Transverse colon (tissue), 4 donors: ENCODE measurements at regions not wholly inside any gene's neighbourhood (a gene's known extent, or its start where the extent isn't known, plus 50 kb on each side); places are given as distances from the start of the nearest gene placed in this dataset.

ENCODE experiments used
- DNase-seq: peaks from one replicate; pipeline ENCODE4 v3.0.0-alpha.2; 2019
- H3K27ac ChIP-seq, 4 donors: fragments of 200-600 bp; sonication (generic); 2 replicates each; pipeline ENCODE4 v1.5.1; 2016 to 2018; ENCODE audit warnings: inconsistent platforms in 4 of 4
- H3K27me3 ChIP-seq: fragments of 200-600 bp; sonication (generic); 2 replicates; pipeline ENCODE4 v1.5.1; 2017; ENCODE audit warnings: inconsistent platforms
- H3K36me3 ChIP-seq, 4 donors: fragments of 200-600 bp; sonication (generic); 2 replicates each; pipeline ENCODE4 v1.5.1; 2017 to 2019; ENCODE audit warnings: inconsistent platforms in 4 of 4
- H3K4me1 ChIP-seq, 4 donors: fragments of 200-600 bp; sonication (generic); 2 replicates each; pipeline ENCODE4 v1.5.1; 2017 to 2020; ENCODE audit warnings: inconsistent platforms in 4 of 4
- H3K4me3 ChIP-seq, 4 donors: fragments of 200-600 bp; sonication (generic); 1 replicate in 1 of 4; 2 replicates in 3 of 4; pipeline versions ENCODE4 v1.5.1 to v1.6.1; 2017 to 2019; ENCODE audit warnings: inconsistent platforms in 4 of 4
- H3K9me3 ChIP-seq, 2 donors: fragments of 200-600 bp; sonication (generic); 2 replicates each; pipeline ENCODE4 v1.5.1; 2017 to 2019; ENCODE audit warnings: inconsistent platforms in 2 of 2
- CTCF ChIP-seq, 5 experiments: fragments of 200-600 bp in 3 of 5; fragments of 450-650 bp in 2 of 5; sonication (generic) in 3 of 5; IDR thresholded peaks; 1 replicate in 2 of 5; 2 replicates in 3 of 5; pipeline ENCODE4 v1.5.1; 2016 to 2017; ENCODE audit warnings: antibody characterized with exemption in 5 of 5, inconsistent platforms in 3 of 5, mild to moderate bottlenecking in 2 of 5, moderate library complexity in 1 of 5
- EP300 ChIP-seq: sonication (generic); formaldehyde crosslinking; IDR thresholded peaks from one replicate; pipeline ENCODE4 v1.6.1; 2017; ENCODE audit warnings: antibody characterized with exemption, low read depth
- POLR2A ChIP-seq: fragments of 450-650 bp; IDR thresholded peaks from one replicate; pipeline ENCODE4 v1.6.1; 2016; ENCODE audit warnings: antibody characterized with exemption, mild to moderate bottlenecking, moderate library complexity
- POLR2AphosphoS5 ChIP-seq, 3 donors: sonication (generic); formaldehyde crosslinking; IDR thresholded peaks; one replicate each; pipeline ENCODE4 v1.6.1; 2016; ENCODE audit warnings: antibody characterized with exemption in 3 of 3
- WGBS, 2 donors: methylation state at CpG; one replicate each; pipeline ENCODE4 v1.1.5; 2018; ENCODE audit warnings: low coverage in 1 of 2; 5-methylcytosine and 5-hydroxymethylcytosine counted together
- in situ Hi-C, 4 donors: fragments of 200-750 bp; cut with MboI; loops; one replicate each; pipeline versions ENCODE4 v1.15.0 to v1.15.1; 2017; ENCODE audit warnings: low sequenced_read_pairs in 3 of 4, low pct_ligation_motif_present in 1 of 4, low pct_unique_long_range_greater_than_20kb in 1 of 4
- intact Hi-C: fragments of 100-400 bp; cut with DNase I; formaldehyde crosslinking; loops from one replicate; pipeline ENCODE4 v1.15.1; 2023; ENCODE audit warnings: low total_unique reads

- DNase-seq = no peak
- H3K36me3 ChIP-seq = no peaks in the 10 kb centered on the region
- H3K9me3 ChIP-seq = no peaks in the 10 kb centered on the region
- no peak overlapping the region for H3K27ac ChIP-seq
- no peaks in the 10 kb centered on the region for H3K27me3 ChIP-seq
- 20 to 49% methylated on average over 1 to 6 of the region's 6 CpGs for WGBS, 2 donors
- TF ChIP-seq CTCF (IDR thresholded peaks at IDR 0.05) (no peak), POLR2AphosphoS5 (IDR thresholded peaks at IDR 0.05) (no peak), POLR2A (no peak), EP300 (no peak)
- H3K4me3 ChIP-seq = no peak overlapping the region
- no peaks in the 10 kb centered on the region for H3K4me1 ChIP-seq
- intact Hi-C loops = no loop called here
- in situ Hi-C loops = no loop called here
Measured at GRCh38 chr7:67478066-67478465, 481.4 kb downstream of the TYW1 start.

GRCh38 chr7:67484244-67484751, 487.7 kb downstream of the TYW1 start:
- intact Hi-C loops = no loop called here
- 4 to 10% methylated on average over 11 to 13 of the region's 13 CpGs for WGBS, 2 donors
- Histone ChIP-seq H3K36me3 (no peaks in the 10 kb centered on the region), H3K27me3 (no peaks in the 10 kb centered on the region), H3K27ac (no peak overlapping the region), H3K4me1 (peaks cover 0 to 8% (median 0%) of the 10 kb centered on the region in 4 donors), H3K9me3 (no peaks in the 10 kb centered on the region), H3K4me3 (peak overlapping the region in 1 of 4 donors; percentile 25)
- in situ Hi-C loops = no loop called here
- peak; percentile 26 for DNase-seq
- TF ChIP-seq POLR2A = no peak
- TF ChIP-seq POLR2AphosphoS5 (IDR thresholded peaks at IDR 0.05) = no peak
- TF ChIP-seq CTCF (IDR thresholded peaks at IDR 0.05) = peak; percentile 42 to 60 (median 54)

GRCh38 chr7:67486401-67486800, 489.8 kb downstream of the TYW1 start:
- Histone ChIP-seq H3K9me3 (no peaks in the 10 kb centered on the region), H3K27me3 (no peaks in the 10 kb centered on the region), H3K4me1 (peaks cover 0 to 8% (median 0%) of the 10 kb centered on the region in 4 donors), H3K36me3 (no peaks in the 10 kb centered on the region), H3K27ac (no peak overlapping the region), H3K4me3 (no peak overlapping the region)
- no peak for DNase-seq
- WGBS, 2 donors = 31 to 64% methylated on average over 3 of the region's 3 CpGs
- in situ Hi-C loops = no loop called here
- TF ChIP-seq CTCF (IDR thresholded peaks at IDR 0.05) (no peak), POLR2AphosphoS5 (IDR thresholded peaks at IDR 0.05) (no peak), POLR2A (no peak), EP300 (no peak)
- intact Hi-C loops = no loop called here

- 67% methylated on average over 2 to 7 of the region's 7 CpGs for WGBS, 2 donors
- in situ Hi-C loops = no loop called here
- intact Hi-C loops = no loop called here
- no peak for TF ChIP-seq POLR2A
- TF ChIP-seq EP300 = no peak
- no peak for TF ChIP-seq POLR2AphosphoS5 (IDR thresholded peaks at IDR 0.05)
- TF ChIP-seq CTCF (IDR thresholded peaks at IDR 0.05) = no peak
- Histone ChIP-seq H3K27me3 (no peaks in the 10 kb centered on the region), H3K27ac (no peak overlapping the region), H3K9me3 (no peaks in the 10 kb centered on the region), H3K36me3 (no peaks in the 10 kb centered on the region), H3K4me1 (peaks cover 0 to 8% (median 0%) of the 10 kb centered on the region in 4 donors), H3K4me3 (no peak overlapping the region)
- DNase-seq = no peak
Measured at GRCh38 chr7:67487316-67487715, 490.7 kb downstream of the TYW1 start.
